NOMO-1 treated with dmso at 0.1 percent for 144 hours (cell line): ENCODE measurements at regions not wholly inside any gene's neighbourhood (a gene's known extent, or its start where the extent isn't known, plus 50 kb on each side); places are given as distances from the start of the nearest gene placed in this dataset.
A peak's percentile ranks its signal among the peaks of the same experiment; 100 is the strongest.
"Not testable (repeated sequence)": the region's sequence is repeated elsewhere in the genome, so short reads cannot be mapped to it uniquely, and the experiment has no call there.

ENCODE experiments used
- DNase-seq: peaks from one replicate; lab custom pipeline; 2025; ENCODE audit not compliant: unreplicated experiment; lab: John Stamatoyannopoulos, UW

- DNase-seq = no peak
Observed at GRCh38 chr14:53310412-53310811, 157.3 kb upstream of the DDHD1 start.

GRCh38 chr14:53306911-53307310 is 153.8 kb upstream of the DDHD1 start:
- DNase-seq = no peak

- peak; percentile 30 for DNase-seq
Observed at GRCh38 chr14:53306267-53306721, 153.2 kb upstream of the DDHD1 start.

- DNase-seq = no peak
Observed at GRCh38 chr14:53304726-53305381, 151.7 kb upstream of the DDHD1 start.

GRCh38 chr14:53295985-53296582 is 143.0 kb upstream of the DDHD1 start:
- DNase-seq = peak; percentile 3

GRCh38 chr14:53295372-53295771 is 142.2 kb upstream of the DDHD1 start:
- DNase-seq = no peak

- no peak for DNase-seq
Observed at GRCh38 chr14:53286301-53286700, 133.2 kb upstream of the DDHD1 start.

- no peak for DNase-seq
Observed at GRCh38 chr14:53285821-53286220, 132.7 kb upstream of the DDHD1 start.

- DNase-seq = no peak
Observed at GRCh38 chr14:53285064-53285463, 131.9 kb upstream of the DDHD1 start.

GRCh38 chr14:53278602-53279506 is 125.7 kb upstream of the DDHD1 start:
- DNase-seq = no peak

- DNase-seq = no peak
Observed at GRCh38 chr14:53273671-53274072, 120.5 kb upstream of the DDHD1 start.

- DNase-seq = no peak
Observed at GRCh38 chr14:53265025-53265424, 111.9 kb upstream of the DDHD1 start.

- no peak for DNase-seq
Observed at GRCh38 chr14:53260928-53261327, 107.8 kb upstream of the DDHD1 start.

- no peak for DNase-seq
Observed at GRCh38 chr14:53260286-53260685, 107.2 kb upstream of the DDHD1 start.

- no peak for DNase-seq
Observed at GRCh38 chr14:53252141-53252540, 99.0 kb upstream of the DDHD1 start.

GRCh38 chr14:53249059-53249458 is 95.9 kb upstream of the DDHD1 start:
- no peak for DNase-seq

GRCh38 chr14:53247596-53248370 is 94.7 kb upstream of the DDHD1 start:
- DNase-seq = no peak

GRCh38 chr14:53242898-53243297 is 89.8 kb upstream of the DDHD1 start:
- not testable (repeated sequence) for DNase-seq

GRCh38 chr14:53237488-53237887 is 84.4 kb upstream of the DDHD1 start:
- DNase-seq = no peak

GRCh38 chr14:53236708-53237107 is 83.6 kb upstream of the DDHD1 start:
- no peak for DNase-seq

GRCh38 chr14:53231171-53231570 is 78.0 kb upstream of the DDHD1 start:
- DNase-seq = no peak
